HG03442 (cell line): ENCODE measurements at regions not wholly inside any gene's neighbourhood (a gene's known extent, or its start where the extent isn't known, plus 50 kb on each side); places are given as distances from the start of the nearest gene placed in this dataset.

Experiments
- ATAC-seq: cut with Tn5 transposase; IDR thresholded peaks from one replicate; pipeline ENCODE4 v1.9.1; 2021; ENCODE audit warnings: mild to moderate bottlenecking, moderate library complexity; ENCODE audit not compliant: unreplicated experiment

DNA sequence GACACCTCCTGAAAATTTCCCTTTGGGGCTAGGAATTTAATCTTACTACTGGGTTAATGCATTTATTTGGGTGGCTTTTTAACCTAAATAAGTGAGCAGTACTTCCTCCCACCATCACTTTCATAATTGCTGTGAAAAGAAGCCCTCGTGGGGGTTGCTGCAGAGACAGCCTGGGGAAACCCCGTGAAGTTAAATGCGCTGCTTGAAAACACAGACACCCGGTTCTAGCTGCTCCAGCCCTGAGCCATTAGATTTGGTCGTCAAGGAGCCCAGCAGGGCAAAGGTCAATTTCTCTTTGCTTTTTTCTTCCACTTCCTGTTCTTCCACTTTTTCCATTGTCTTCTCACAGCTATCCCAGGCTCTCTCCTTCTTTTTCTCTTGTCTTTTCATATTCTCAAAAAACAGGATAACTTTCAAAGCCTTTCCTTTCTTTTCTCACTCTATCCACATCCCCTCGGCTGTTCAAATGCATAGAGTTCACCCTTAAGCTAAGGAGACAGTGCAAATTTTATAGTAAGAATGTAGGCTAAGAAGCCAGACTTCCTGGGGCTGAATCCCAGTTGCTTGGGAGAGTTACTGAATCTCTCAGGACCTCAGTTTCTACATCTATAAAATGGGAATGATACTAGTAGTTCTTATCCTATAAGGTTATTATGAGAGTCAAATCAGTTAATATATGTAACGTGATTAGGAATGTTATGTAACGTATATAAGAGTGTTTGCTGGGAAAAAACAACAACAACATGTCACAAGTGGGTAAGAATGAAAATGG lies 91.5 kb upstream of the ZNF827 start:
- ATAC-seq: peak; percentile 73

DNA sequence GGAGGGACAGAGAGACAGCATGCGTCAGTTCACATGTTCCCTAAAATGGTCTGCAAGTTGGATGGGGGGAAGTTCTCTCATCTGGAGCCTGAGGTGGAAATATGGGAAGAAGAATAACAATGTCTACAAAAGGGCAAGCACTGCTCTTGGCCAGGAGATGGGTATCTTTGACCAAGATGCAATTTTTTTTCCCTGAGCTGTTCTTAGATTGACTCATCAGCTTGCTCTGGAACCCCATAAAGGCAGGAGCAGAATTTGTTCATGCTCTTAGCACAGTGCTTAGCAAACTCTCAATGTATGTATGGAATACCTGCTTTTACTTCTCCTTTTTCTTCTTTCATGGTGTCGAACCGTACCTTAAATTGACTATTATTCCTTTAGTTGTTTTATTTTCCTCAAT lies 90.5 kb upstream of the ZNF827 start:
- ATAC-seq: peak; percentile 53

DNA sequence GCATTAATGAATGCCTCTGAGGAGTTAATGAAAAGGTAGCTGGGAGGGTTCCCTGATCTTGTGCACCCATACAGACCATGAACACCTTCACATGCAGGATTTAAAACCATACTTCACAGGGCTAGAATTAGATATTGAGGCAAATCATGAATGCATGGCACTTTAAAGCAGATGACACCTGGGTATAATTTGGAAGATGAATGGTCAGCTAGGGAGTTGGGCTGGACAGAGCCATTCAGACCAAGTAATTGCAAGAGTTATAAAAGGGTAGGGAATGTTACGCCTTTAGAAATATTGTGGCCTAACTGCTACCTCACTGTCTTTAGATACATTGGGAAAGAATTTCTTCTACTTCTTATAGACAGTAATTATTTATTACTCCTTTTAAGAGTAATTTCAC lies 89.1 kb upstream of the ZNF827 start:
- ATAC-seq: no peak

DNA sequence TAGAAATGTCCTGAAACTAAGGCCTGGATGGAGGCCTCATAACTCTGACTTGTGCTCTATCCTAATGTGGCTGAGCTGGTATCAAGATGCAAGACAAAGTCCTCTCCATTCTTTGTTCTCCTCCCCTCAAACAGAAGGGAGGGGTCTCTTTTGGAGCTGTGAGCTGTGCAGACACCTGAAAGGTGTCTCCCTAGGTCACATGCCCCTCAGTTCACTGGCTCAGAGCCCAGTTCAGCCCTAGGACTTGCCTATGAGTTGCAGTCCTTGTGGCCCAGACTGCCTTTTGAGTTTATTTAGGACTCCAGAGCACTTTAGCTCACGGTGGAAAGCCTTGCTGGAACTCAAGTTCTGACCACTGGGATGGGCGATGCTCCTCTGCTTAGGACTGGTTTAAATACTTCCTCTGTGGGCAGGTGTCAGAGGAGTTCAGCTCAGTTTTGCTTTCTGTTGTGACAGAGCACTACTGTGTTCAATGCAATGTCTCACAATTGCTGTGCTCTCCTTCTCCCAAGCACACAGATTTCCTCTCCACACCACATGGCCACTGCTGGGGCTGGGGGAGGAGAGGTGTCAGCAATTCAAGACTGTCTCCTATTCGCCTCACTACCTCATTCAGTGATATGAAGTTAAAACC lies 84.8 kb upstream of the ZNF827 start:
- peak; percentile 98 for ATAC-seq

DNA sequence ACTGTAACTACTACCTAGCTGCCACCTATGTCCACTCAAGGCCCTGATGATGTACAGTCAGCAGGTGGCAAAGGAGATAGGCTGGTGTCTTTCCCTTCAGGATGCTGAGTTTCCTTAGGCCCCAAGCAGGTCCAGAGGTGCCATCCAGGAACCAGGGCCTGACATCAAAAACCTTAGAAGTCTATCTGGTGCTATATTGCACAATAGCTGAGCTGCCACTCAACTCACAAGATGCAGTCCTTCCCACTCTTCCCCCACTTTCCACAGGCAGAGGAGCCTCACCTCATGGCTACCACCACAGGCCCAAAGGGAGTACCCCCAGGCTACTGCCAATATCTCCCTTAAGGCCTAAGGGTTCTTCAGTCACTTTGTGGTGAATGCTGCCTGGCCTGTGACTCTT lies 83.9 kb upstream of the ZNF827 start:
- no peak for ATAC-seq

DNA sequence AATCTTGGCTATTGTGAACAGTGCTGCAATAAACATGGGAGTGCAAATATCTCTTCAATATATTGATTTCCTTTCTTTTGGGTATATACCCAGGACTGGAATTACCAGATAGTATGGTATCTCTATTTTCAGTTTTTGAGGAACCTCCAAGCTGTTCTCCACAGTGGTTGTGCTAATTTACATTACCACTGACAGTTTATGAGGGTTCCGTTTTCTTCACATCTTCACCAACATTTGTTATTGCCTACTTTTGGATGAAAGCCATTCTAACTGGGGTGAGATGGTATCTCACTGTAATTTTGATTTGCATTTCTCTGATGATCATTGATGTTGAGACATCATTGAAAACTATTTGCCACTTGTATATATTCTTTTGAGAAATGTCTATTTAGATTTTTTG lies 79.6 kb upstream of the ZNF827 start:
- no peak for ATAC-seq

DNA sequence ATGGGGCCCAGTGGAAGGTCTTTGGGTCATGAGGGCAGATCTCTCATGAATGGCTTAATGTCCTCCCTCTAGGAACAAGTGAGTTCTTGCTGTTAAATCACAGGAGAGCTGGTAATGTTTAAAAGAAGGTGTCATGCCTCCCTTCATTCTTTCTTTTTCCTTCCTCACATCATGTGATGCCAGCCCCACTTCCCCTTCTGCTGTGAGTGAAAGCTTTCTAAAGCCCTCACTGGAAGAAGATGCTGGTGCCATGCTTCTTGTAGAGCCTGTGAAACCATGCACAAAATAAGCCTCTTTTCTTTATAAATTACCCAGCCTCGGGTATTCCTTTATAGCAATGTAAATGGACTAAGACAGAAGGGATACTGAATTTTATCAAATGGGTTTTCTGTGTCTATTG lies 66.1 kb upstream of the ZNF827 start:
- ATAC-seq: no peak

DNA sequence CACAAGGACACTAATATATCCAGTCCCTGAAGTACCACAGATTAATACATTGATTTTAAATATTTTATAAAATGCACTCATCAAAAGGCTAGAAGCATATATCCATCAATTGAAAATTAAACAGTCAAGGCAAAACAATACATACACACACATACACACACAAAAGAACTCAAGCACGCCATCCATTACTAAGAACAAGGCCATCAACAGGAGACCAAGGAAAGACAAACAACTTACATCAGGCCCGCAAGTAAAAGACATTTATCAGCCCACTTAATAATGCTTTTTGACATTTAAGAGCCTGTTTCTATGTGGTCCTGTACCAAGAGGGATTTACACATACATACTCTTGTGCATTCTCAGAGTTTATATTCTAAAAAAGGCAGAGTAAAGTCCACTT lies 50.0 kb upstream of the ZNF827 start:
- ATAC-seq: no peak
